NOMO-1 treated with dmso at 0.1 percent for 144 hours (cell line): ENCODE measurements at regions not wholly inside any gene's neighbourhood (a gene's known extent, or its start where the extent isn't known, plus 50 kb on each side); places are given as distances from the start of the nearest gene placed in this dataset.
"Not testable (repeated sequence)": the region's sequence is repeated elsewhere in the genome, so short reads cannot be mapped to it uniquely, and the experiment has no call there.

Experiments
- DNase-seq: peaks from one replicate; lab custom pipeline; 2025; ENCODE audit not compliant: unreplicated experiment; lab: John Stamatoyannopoulos, UW

DNA sequence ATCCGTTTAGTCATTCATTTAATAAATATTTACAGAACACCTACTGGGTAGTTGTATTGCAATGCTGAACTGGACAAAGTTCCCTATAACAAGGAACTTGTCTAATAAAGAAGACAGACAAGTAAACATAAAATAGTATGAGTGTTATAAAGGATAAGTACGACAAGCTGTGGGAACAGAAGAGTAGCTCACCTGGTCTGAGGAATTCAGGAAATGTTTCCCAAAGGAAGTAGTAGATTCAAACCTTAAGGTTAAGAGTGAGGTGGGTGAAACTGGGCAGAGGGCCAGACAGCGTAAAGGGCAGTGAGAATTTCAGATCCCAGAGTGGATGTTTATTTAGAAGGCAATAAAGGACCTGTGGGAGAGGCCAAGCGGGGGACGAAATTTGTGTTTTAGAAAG is 72.3 kb upstream of the CD2AP start:
- no peak for DNase-seq

- DNase-seq, result no peak
Measured at GRCh38 chr6:47407300-47408281, 70.0 kb upstream of the CD2AP start.

DNA sequence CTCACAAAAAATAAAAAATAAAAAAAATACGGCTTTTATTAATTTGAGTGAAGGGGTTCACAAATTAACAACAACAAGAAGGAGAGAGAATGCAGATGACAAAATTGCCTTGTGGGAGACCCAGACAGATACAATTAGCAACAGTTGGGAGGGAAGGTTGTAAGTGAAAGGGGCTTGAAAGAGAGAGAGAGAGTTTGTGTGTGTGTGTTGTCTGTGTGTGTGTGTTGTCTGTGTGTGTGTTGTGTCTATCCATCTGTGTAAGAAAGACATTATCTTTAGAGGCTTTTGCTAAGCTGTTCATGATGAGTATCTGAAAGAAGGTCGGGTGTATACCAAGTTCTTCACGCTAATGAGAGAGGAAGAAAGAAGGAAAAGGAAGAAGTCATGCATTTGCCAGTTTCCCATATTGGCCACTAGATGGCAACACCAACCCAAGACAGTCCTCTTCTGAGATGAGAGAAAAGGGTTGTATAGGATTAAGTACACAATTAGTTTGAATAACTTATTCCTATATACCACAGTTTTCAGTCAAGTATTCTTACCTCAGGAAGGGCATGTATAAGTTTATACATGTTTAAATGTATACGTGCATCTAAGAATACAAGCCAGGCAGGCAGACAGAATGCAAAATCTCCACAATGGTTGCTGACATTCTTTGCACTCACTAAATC is 63.7 kb upstream of the CD2AP start:
- no peak for DNase-seq

DNA sequence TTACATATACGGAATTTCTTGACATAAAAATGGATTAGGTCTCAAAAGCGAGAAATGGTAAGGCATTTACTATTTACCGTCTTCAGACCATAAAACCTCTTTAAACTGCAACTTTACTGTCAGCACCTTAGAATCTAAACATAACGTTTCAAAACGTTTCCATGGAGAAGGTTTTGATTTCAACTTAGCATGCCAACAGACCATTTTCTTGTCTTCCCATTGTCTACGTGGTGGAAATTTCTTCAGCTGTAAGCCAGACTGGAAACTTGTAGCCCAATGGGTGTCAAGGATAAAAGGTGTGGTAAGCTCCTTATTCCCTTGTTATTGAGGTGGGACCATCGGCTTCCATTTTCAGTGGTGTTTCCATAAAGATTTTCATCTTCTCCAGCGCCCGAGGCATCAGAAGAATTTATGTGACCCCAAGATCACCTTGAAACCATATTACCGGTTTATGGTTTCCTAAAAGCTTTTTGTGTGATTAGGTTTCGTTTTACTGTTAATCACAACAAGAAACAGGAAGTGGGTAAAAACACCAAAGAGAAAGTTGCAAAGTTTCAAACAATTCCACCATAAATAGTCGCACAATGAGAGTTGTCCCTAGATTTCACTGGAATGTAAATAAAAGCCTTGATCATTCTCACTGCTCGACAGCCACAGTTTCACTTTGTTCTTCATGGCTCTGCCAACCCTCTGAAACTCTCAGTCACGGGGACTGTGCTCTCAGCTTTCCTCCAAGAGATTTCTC is 63.0 kb upstream of the CD2AP start:
- DNase-seq, result no peak

- DNase-seq, result no peak
Measured at GRCh38 chr6:47416396-47417345, 60.9 kb upstream of the CD2AP start.

- DNase-seq, result no peak
Measured at GRCh38 chr6:47419621-47420020, 58.0 kb upstream of the CD2AP start.

DNA sequence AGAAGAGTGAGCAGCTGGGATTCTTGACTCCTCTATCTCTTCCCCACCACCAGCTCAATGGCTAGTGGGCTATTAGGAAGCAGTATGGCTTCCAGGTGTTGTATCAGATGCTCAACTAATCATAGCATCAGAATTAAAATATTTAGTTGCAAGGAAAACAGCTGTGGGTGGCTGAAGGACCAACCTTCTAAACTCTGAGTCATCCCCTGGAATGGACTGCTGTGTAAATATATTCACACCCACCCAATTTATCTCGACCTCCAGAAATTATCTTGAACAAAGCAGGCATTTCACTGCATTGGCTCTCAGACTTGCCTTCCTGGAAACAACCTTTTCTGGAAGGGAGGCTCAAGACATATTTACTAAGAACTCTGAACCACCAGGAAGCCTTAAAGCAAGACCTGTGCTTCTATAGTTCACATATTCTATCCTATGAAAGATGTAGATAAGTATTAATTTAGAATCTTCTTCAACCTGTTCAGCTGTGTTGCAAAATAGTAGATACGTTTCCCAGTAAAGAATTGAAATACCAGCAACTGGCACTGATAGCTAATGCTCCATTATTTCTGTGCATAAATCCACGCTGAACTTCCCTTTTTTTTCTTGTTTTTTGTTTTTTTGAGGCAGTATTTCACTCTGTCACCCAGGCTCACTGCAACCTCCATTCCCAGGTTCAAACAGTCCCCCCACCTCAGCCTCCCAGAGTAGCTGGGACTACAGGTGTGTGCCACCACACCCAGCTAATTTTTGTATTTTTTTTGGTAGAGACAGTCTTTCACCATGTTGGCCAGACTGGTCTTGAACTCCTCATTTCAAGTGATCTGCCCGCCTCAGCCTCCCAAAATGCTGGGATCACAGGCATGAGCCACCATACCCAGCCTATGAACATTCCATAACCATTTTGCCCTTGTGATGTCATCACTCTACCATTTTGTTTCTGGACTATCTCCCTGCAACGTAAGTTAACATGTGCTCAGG is 56.9 kb upstream of the CD2AP start:
- no peak for DNase-seq

DNA sequence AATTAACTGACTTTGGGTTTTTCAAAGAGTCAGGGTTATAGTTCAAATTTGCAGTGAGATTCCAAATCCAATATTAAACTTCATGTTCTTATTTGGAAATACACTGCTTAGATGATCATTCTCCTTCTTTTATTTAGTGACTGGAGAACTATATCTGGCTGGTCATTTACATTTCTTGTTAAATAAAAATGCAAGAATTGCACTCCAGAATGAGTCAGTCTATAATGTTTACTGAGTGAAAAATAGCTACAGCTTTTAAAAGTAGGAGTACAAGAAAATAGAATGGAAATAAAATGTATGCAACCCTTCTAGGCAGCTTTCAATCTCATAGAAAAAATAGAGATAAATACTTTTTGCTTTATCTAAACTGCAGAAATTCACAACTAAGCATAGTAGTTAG is 54.5 kb upstream of the CD2AP start:
- DNase-seq, result no peak

DNA sequence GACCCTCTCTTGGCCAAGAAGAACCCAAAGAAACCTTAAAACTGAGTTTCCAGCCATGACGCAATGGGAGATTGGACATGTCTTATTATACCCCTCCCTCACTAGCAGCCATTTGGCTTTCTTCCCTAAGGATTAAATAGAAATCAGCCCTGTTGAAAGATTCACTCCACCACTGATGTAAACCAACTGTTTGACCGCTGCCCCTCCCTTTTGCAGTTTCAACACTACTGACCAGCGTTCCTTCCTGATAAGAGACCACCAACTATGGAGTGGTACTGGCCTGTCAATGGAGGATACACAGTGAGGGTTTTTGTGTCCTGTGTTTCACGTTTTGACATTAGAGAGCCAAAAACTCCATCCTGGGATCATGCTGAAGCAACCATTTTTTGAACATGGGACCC is 53.2 kb upstream of the CD2AP start:
- DNase-seq, result no peak

- not testable (repeated sequence) for DNase-seq
Measured at GRCh38 chr6:47425724-47426123, 51.9 kb upstream of the CD2AP start.

DNA sequence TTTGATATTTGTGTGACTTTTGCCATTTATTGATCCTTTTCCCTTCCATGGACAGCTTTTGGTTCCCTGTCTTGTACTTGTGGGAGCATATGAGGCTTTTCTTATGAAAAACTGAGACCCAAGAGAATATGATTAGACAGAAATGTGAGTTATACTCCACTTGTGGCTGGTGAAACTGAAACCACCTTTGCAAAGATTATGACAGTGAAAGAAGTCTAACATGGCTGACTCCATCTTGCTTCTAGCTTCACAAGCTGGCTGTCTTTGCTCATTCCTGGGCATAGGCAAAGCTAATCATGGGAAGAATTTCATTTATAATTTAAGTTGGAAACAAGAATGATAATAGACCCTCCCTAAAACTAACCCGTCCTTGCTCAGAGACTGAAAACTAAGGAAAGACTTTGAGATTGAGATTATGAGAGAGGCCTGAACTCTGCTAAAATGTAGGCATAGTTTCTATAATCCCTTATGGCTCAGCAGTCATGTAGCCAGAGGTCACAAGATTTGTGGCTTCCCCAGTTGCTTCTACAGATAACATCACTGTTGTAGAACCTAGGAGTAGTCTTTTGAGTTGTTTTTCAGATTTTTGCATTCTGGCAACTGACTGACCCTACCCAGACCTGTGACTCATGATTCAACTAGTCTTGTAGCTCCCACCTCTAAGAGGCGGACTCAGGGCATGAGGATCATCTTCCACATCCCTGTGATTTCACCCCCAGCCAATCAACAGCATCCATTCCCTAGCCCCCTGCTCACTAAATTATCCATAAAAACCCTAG is 50.9 kb upstream of the CD2AP start:
- no peak for DNase-seq

- no peak for DNase-seq
Measured at GRCh38 chr6:47427680-47428079, 49.9 kb upstream of the CD2AP start.
